Keratinocyte (primary cell): ENCODE measurements at regions not wholly inside any gene's neighbourhood (a gene's known extent, or its start where the extent isn't known, plus 50 kb on each side); places are given as distances from the start of the nearest gene placed in this dataset.

Source experiments
- DNase-seq: peaks from one replicate; pipeline ENCODE4 v3.0.0-alpha.2; 2011; ENCODE audit warnings: low read depth, missing footprints, low spot score
- FAIRE-seq: peaks from 2 replicates; lab custom pipeline; 2011; peaks lifted over from hg19 to GRCh38; lab: Jason Lieb, UNC
- H2AFZ ChIP-seq: 2 replicates; pipeline ENCODE4 v1.6.0; 2012; ENCODE audit warnings: low read length, control low read depth, inconsistent platforms; ENCODE audit not compliant: control insufficient read depth
- H3K27ac ChIP-seq: 2 replicates; pipeline ENCODE4 v1.5.1; 2011; ENCODE audit warnings: low read length; ENCODE audit not compliant: control insufficient read depth, insufficient read depth
- H3K27me3 ChIP-seq: 3 replicates; pipeline ENCODE4 v1.6.0; 2011; ENCODE audit warnings: low read length; ENCODE audit not compliant: control insufficient read depth, insufficient read depth; ENCODE audit errors: extremely low read depth
- H3K36me3 ChIP-seq, 2 experiments: 2 replicates in 1 of 2; 3 replicates in 1 of 2; pipeline ENCODE4 v1.5.1; 2011; ENCODE audit warnings: low read length in 2 of 2, mild to moderate bottlenecking in 1 of 2; ENCODE audit not compliant: control insufficient read depth in 2 of 2, insufficient read depth in 2 of 2; ENCODE audit errors: extremely low read depth in 1 of 2
- H3K4me1 ChIP-seq: 3 replicates; pipeline ENCODE4 v1.5.1; 2011; ENCODE audit warnings: low read length; ENCODE audit not compliant: control insufficient read depth, insufficient read depth; ENCODE audit errors: extremely low read depth
- H3K4me2 ChIP-seq: 3 replicates; pipeline ENCODE4 v1.6.0; 2011; ENCODE audit warnings: low read depth, low read length; ENCODE audit not compliant: control insufficient read depth, insufficient read depth; ENCODE audit errors: extremely low read depth
- H3K4me3 ChIP-seq, 3 experiments: fragments of 200-600 bp in 1 of 3; sonication (generic) in 1 of 3; 2 replicates in 2 of 3; 3 replicates in 1 of 3; pipeline ENCODE4 v1.5.1; 2011 to 2016; ENCODE audit warnings: low read length in 3 of 3, mild to moderate bottlenecking in 3 of 3, control low read depth in 2 of 3, inconsistent platforms in 1 of 3, low read depth in 1 of 3, mixed read lengths in 1 of 3, mixed run types in 1 of 3, moderate library complexity in 1 of 3; ENCODE audit not compliant: control insufficient read depth in 2 of 3, insufficient read depth in 2 of 3; ENCODE audit errors: extremely low read depth in 1 of 3
- H3K79me2 ChIP-seq: 2 replicates; pipeline ENCODE4 v1.6.0; 2012; ENCODE audit warnings: low read length; ENCODE audit not compliant: control insufficient read depth, insufficient read depth
- H3K9ac ChIP-seq: 3 replicates; pipeline ENCODE4 v1.6.0; 2011; ENCODE audit warnings: low read length; ENCODE audit not compliant: control insufficient read depth, insufficient read depth; ENCODE audit errors: extremely low read depth
- H3K9me1 ChIP-seq: 3 replicates; pipeline ENCODE4 v1.6.0; 2011; ENCODE audit warnings: low read length; ENCODE audit not compliant: control insufficient read depth, insufficient read depth; ENCODE audit errors: extremely low read depth
- H3K9me3 ChIP-seq: 2 replicates; pipeline ENCODE4 v1.5.1; 2012; ENCODE audit warnings: low read depth, low read length; ENCODE audit not compliant: control insufficient read depth
- H4K20me1 ChIP-seq: 3 replicates; pipeline ENCODE4 v1.6.0; 2011; ENCODE audit warnings: low read length; ENCODE audit not compliant: control insufficient read depth, insufficient read depth; ENCODE audit errors: extremely low read depth
- CTCF ChIP-seq, 3 experiments: IDR thresholded peaks in 1 of 3; conservative IDR thresholded peaks in 1 of 3; optimal IDR thresholded peaks in 1 of 3; 2 replicates in 2 of 3; 3 replicates in 1 of 3; pipeline versions ENCODE3 to v1.5.1; 2011; ENCODE audit warnings: low read length in 3 of 3, mild to moderate bottlenecking in 3 of 3, moderate library complexity in 2 of 3, control low read depth in 1 of 3, inconsistent platforms in 1 of 3; ENCODE audit not compliant: insufficient read depth in 2 of 3; ENCODE audit errors: extremely low read depth in 1 of 3
- EZH2 ChIP-seq: IDR thresholded peaks from one replicate; pipeline ENCODE4 v1.6.1; 2012; ENCODE audit warnings: inconsistent platforms, mild to moderate bottlenecking, low read length, moderate library complexity
- dilution Hi-C: fragments of 300-500 bp; cut with MboI; formaldehyde crosslinking; loops from one replicate; pipeline ENCODE4 v1.7.0; 2020; ENCODE audit warnings: low sequenced_read_pairs; ENCODE audit not compliant: extremely low pct_ligation_motif_present

- H3K9ac ChIP-seq: no peak overlapping the region
- FAIRE-seq (peak; percentile 61), DNase-seq (no peak)
- no peaks in the 10 kb centered on the region for H3K9me3 ChIP-seq
- H3K4me3 ChIP-seq: no peak overlapping the region
- TF ChIP-seq EZH2 (no peak), CTCF (optimal IDR thresholded peaks at IDR 0.05 in 1 of 3, IDR thresholded peaks at IDR 0.05 in 1 of 3, conservative IDR thresholded peaks at IDR 0.05 in 1 of 3; ENCODE audit: extremely low read depth in 1 of 3, insufficient read depth in 2 of 3, low read length in 3 of 3) (no peak)
- no peak overlapping the region for H2AFZ ChIP-seq
- H4K20me1 ChIP-seq: no peaks in the 10 kb centered on the region
- no peak overlapping the region for H3K4me2 ChIP-seq
- H3K27me3 ChIP-seq: no peaks in the 10 kb centered on the region
- peaks cover 83% of the 10 kb centered on the region for H3K79me2 ChIP-seq
- H3K27ac ChIP-seq: no peak overlapping the region
- dilution Hi-C loops: no loop called here
- H3K36me3 ChIP-seq: peaks cover 0 to 2% of the 10 kb centered on the region in 2 experiments
- peaks cover 2% of the 10 kb centered on the region for H3K9me1 ChIP-seq
- H3K4me1 ChIP-seq: peaks cover 9% of the 10 kb centered on the region
These were observed 301.0 kb downstream of the DOCK8 start for GRCh38 chr9:515665-516064.

- Histone ChIP-seq H3K27me3 (no peaks in the 10 kb centered on the region), H3K9me1 (peaks cover 2% of the 10 kb centered on the region), H3K9me3 (no peaks in the 10 kb centered on the region), H3K9ac (peak overlapping the region; percentile 18), H3K4me3 (no peak overlapping the region), H3K79me2 (peaks cover 82% of the 10 kb centered on the region), H3K4me1 (peaks cover 9% of the 10 kb centered on the region), H4K20me1 (peaks cover 2% of the 10 kb centered on the region), H2AFZ (no peak overlapping the region), H3K4me2 (peak overlapping the region; percentile 50), H3K27ac (peak overlapping the region; percentile 42), H3K36me3 (no peaks in the 10 kb centered on the region)
- FAIRE-seq: no peak
- DNase-seq: no peak
- TF ChIP-seq CTCF (optimal IDR thresholded peaks at IDR 0.05 in 1 of 3, IDR thresholded peaks at IDR 0.05 in 1 of 3, conservative IDR thresholded peaks at IDR 0.05 in 1 of 3; ENCODE audit: extremely low read depth in 1 of 3, insufficient read depth in 2 of 3, low read length in 3 of 3) (no peak), EZH2 (no peak)
- dilution Hi-C loops: no loop called here
These were observed 303.3 kb downstream of the DOCK8 start for GRCh38 chr9:517993-518392.
